ENCODE measurements at regions not wholly inside any gene's neighbourhood (a gene's known extent, or its start where the extent isn't known, plus 50 kb on each side); places are given as distances from the start of the nearest gene placed in this dataset.
A peak's percentile ranks its signal among the peaks of the same experiment; 100 is the strongest.

DNA sequence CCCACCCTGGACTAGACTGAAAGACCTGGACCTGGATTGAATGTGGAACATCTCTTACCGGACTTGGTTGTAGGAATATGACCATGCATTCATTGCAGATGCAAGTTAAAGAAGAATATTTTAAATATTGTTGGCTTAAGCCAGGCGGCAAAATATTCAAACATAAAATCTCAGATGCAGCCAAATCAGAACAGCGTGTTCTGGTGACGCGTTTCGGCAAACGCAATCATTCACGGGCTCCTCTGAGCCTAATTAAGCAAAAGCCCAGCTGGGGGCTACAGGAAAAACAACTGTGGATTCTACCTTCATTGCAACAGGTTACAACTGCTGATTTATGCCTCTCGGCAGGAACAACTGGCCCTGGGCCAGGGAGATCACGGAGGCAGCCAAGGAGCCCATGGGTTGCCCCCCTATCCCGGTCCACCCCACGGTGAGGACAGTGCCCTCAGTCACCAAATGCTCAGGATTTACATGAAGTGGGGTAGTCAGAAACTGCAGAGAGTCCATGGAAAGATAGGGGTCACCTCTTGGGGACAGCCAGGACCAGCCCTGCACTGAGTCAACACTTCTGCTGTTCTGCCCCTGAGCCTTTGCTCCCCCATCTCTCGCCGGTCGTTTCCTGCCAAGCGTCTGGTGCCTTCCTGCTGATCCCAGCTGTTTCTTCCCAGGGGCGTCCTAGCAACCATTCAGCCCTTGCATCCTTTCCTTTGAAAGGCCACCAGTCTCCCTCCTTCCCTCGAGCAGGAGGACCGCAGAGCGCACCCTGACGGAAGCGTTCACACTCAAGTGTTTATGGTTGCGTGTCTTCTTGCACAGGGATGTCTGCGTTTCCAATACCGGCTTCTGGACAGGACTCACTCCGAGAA lies 64.4 kb upstream of the SFMBT2 start:
- Histone ChIP-seq H3K27ac (no peak overlapping the region), H3K4me3 (peak overlapping the region in 1 of 10 donors; percentile 11), H3K36me3 (no peaks in the 10 kb centered on the region), H3K27me3 (peaks cover 0 to 5% (median 0%) of the 10 kb centered on the region in 7 donors), H3K4me1 (peaks cover 0 to 36% (median 11%) of the 10 kb centered on the region in 9 donors), H3K9me3 (no peaks in the 10 kb centered on the region)
- DNase-seq (peak in 1 of 2 donors; percentile 33), ATAC-seq (peak in 7 of 8 donors; percentile 43 to 79 (median 72))
- TF ChIP-seq, protein P1, sequence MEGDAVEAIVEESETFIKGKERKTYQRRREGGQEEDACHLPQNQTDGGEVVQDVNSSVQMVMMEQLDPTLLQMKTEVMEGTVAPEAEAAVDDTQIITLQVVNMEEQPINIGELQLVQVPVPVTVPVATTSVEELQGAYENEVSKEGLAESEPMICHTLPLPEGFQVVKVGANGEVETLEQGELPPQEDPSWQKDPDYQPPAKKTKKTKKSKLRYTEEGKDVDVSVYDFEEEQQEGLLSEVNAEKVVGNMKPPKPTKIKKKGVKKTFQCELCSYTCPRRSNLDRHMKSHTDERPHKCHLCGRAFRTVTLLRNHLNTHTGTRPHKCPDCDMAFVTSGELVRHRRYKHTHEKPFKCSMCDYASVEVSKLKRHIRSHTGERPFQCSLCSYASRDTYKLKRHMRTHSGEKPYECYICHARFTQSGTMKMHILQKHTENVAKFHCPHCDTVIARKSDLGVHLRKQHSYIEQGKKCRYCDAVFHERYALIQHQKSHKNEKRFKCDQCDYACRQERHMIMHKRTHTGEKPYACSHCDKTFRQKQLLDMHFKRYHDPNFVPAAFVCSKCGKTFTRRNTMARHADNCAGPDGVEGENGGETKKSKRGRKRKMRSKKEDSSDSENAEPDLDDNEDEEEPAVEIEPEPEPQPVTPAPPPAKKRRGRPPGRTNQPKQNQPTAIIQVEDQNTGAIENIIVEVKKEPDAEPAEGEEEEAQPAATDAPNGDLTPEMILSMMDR (IDR thresholded peaks at IDR 0.05), result no peak
- 31% methylated on average over 26 of the region's 26 CpGs for WGBS, 2 donors
- intact Hi-C loops (cut with DNase I), result loop anchor here in 1 of 10 donors (5.0 kb wide), 1 partner anchor 1183 kb away; no protein-coding TSS in a partner anchor

DNA sequence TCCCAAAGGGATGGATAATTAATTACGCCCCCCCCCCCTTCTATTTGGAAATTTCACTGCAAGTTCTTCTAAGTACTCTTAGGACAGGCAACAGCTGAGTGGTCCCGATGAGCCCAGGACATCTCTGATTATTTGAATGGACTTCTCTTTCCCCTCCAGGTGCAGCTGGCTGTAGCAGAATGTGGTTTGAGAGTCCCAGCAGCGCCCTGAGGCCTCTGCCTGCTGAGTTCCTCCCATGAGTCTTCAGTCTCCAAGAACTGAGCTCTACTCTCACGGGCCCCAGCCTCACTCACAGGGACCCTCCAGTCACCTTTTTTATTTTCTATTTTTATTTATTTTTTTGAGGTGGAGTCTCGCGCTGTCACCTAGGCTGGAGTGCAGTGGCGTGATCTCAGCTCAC lies 63.6 kb upstream of the SFMBT2 start:
- intact Hi-C loops (cut with DNase I), result no loop called here
- 76 to 84% methylated on average over 7 of the region's 7 CpGs for WGBS, 2 donors

DNA sequence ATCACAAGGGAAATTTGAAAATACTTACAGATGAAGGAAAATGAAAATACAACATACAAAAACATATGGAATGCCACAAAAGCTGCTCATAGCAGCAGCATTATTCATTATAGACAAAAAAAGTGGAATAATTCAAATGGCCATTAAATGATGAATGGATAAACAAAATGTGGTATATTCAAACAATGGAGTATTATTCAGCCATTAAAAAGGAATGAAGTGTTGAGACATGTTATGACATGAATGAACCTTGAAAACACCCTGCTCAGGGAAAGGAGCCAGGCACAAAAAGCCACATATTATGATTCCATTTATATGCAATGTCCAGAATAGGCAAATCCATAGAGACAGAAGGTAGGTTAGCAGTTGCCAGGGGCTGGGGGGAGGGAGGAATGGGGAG lies 62.6 kb upstream of the SFMBT2 start:
- no peak overlapping the region for H3K4me3 ChIP-seq
- no peak overlapping the region for H3K27ac ChIP-seq
- TF ChIP-seq, protein P1 (IDR thresholded peaks at IDR 0.05), result no peak
- H3K9me3 ChIP-seq, result no peaks in the 10 kb centered on the region
- H3K36me3 ChIP-seq, result no peaks in the 10 kb centered on the region
- ATAC-seq, result no peak
- H3K27me3 ChIP-seq, result peaks cover 0 to 5% (median 0%) of the 10 kb centered on the region in 7 donors
- intact Hi-C loops (cut with DNase I), result no loop called here
- H3K4me1 ChIP-seq, result peaks cover 0 to 31% (median 11%) of the 10 kb centered on the region in 9 donors
- no peak for DNase-seq

More for the DNA sequence above, 63.6 kb upstream of the SFMBT2 start:
- no peaks in the 10 kb centered on the region for H3K36me3 ChIP-seq
- peaks cover 0 to 5% (median 0%) of the 10 kb centered on the region in 7 donors for H3K27me3 ChIP-seq
- peaks cover 0 to 31% (median 11%) of the 10 kb centered on the region in 9 donors for H3K4me1 ChIP-seq
- no peak for DNase-seq
- TF ChIP-seq, protein P1 (IDR thresholded peaks at IDR 0.05), result no peak
- no peaks in the 10 kb centered on the region for H3K9me3 ChIP-seq
- no peak overlapping the region for H3K27ac ChIP-seq
- no peak for ATAC-seq
- H3K4me3 ChIP-seq, result no peak overlapping the region

DNA sequence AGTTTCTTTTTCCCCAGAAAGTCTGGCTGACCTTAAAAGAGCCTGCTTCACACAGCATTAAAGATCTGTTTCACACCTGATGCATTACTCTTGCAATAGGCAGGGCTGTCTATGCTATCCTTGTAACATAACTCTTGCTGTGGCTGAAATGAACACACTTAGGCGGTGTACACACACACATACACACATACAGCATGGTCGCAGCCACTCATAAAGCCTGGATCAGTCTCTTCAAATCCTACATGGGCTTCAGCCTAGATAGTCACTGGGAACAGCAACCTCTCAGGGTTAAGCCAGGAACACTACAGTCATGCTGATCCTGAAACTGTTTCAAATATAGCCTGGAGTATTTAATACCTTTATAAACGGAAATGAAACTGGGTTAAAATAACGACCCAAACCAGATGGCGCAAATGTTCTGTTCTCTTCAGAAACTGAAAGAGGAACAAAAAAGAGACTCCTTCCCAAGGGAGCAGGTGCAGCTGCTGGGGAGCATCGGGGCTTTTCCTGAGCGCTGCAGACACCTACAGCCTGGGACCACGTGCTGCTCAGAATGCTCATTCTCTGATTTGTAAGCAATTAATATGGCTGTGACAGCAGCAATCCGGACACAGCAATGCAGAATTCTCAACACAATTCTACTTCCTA lies 61.0 kb upstream of the SFMBT2 start:
- H3K27ac ChIP-seq, result peak overlapping the region in 1 of 10 donors; percentile 65
- no peaks in the 10 kb centered on the region for H3K36me3 ChIP-seq
- TF ChIP-seq, protein P1 (IDR thresholded peaks at IDR 0.05), result no peak
- DNase-seq (no peak), ATAC-seq (peak in 7 of 8 donors; percentile 23 to 61 (median 50))
- H3K9me3 ChIP-seq, result no peaks in the 10 kb centered on the region
- peaks cover 0 to 5% (median 0%) of the 10 kb centered on the region in 7 donors for H3K27me3 ChIP-seq
- peaks cover 0 to 31% (median 11%) of the 10 kb centered on the region in 9 donors for H3K4me1 ChIP-seq
- intact Hi-C loops (cut with DNase I), result no loop called here
- H3K4me3 ChIP-seq, result peak overlapping the region in 1 of 10 donors; percentile 12
- 56 to 68% methylated on average over 9 of the region's 9 CpGs for WGBS, 2 donors

Measured in heart right ventricle (tissue), 16 donors.